ENCODE measurements at regions not wholly inside any gene's neighbourhood (a gene's known extent, or its start where the extent isn't known, plus 50 kb on each side); places are given as distances from the start of the nearest gene placed in this dataset.
"Not testable (repeated sequence)": the region's sequence is repeated elsewhere in the genome, so short reads cannot be mapped to it uniquely, and the experiment has no call there.

DNA sequence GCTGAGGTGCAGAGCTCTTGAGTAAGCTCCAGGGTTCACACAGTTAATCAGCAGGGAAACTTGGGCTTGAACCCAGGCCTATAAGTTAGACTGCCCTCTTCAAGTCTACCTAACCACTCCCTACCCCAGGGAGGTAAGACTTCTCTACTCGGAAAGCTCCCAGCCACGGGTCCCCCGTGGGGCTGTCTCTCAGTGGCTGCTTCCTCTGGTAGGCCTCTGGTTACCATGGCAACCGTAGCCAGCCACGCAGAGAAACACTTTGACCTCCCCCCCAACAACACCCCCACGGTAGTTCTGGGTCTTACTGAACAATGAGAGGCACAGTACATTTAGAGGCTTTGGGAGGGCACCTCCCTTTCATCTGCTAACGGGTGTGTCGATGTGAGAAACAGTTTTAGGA lies 245.2 kb downstream of the AACS start:
- DNase-seq (ENCODE audit: low read depth in 2 of 2) = no peak

DNA sequence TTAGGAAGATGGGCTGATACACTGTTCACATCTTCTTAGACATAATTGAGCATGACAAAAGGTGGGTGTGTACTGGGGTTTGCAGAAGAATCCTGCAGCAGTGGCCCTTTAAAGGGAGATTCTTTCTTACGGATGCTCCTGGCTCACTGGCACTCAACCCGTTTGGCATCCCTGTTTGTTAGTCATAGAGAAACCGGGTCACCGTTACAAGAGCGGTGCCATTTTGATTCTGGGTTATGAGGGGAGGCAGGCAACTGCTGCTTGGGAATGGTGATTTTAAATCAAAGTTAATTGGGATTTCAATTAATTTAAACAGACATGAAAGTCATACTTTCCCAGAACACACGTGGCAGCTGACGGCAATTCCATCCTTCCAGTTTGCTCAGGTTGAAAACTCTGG lies 245.8 kb downstream of the AACS start:
- DNase-seq (ENCODE audit: low read depth in 2 of 2) = no peak

DNA sequence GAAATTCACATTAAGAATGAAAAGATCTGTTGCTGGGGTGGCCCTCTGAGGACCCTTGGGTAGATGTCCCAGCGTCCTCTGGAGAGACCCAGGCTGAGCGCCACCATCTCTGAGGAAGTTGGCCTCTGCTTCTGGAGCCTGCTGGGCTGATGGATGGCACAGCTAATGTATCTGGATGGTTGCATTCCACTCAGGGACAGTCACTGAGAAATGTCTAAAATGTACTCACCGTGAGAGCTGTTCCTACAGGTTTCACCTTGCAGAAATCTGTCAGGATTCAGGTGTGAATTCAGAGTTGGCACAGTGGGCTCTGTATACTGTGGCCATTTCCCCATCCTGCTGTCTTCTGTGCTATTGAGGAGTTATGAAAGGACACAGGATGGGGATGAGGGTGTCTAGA lies 247.2 kb downstream of the AACS start:
- no peak for DNase-seq (ENCODE audit: low read depth in 2 of 2)

DNA sequence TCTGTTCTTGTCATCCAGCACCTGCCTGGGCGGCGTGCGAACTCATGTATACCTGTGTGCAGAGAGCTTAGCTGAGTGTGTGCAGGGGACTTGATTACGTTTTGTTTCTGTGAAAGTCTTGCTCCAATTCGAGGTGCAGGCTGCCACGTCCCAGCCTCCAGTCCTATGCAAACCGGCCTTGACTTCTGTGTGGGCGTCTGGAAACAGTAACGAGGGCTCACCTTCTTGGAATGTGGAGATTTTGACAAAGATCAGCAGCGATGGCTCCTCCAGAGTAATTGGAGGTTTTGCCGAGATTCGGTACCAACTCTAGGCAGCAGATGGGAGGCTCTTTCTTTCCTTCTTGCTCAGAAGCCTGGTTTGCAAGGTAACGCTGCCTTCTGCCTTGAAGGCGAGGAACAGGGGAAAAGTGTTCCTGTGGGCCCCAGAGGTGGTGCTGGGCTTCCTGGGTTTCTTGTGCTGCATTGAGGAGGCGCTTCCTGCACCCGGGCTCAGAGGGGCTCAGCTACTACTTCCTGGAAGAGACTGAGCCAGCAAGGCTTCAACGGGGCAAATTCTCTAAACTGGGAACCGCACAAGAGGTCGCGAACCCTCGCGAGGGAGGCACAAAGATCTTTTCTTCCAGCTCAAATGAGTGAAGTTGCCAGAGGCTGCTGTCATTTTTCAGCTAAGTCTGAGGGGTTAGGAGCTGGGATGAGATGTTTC lies 249.0 kb downstream of the AACS start:
- no peak for DNase-seq (ENCODE audit: low read depth in 2 of 2)

DNA sequence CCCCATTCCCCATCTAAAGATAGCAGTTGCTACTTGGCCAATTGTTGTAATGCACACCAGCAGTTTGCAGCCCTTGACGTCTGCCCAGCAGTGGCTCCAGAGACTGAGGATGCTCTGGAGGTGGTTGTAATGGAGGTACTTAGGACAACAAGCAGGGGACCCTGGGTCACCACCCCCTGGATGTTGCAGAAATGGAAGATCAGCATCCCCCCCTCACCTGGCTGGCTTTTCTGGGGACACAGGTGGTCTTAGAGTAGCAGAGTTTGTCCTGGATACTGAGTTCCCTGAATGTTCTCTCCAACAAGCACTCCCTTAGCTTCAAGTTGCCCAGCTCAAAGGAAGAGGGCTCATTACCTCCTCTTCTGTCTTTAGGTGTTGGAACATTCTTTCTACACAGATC lies 250.5 kb downstream of the AACS start:
- DNase-seq (ENCODE audit: low read depth in 2 of 2) = no peak

DNA sequence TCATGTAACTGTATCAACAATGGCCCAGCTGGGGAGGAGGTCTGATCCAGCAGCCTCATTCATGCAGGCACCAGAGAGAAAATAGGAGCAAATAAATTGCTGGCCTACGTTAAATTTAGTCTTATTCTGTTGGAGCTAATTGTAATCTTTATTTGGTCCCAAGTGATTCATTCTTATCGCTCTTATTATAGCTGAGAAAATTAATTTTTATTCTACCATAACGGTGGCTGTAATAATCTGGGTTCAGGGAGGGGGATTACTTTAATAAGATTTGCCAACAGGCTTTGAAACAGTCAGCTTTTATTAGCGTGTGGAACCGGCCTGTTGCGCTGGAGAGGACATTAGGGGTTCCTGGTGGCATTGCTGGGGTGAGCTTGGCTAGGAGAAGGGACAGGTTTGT lies 254.9 kb downstream of the AACS start:
- DNase-seq (ENCODE audit: low read depth in 2 of 2) = no peak

DNA sequence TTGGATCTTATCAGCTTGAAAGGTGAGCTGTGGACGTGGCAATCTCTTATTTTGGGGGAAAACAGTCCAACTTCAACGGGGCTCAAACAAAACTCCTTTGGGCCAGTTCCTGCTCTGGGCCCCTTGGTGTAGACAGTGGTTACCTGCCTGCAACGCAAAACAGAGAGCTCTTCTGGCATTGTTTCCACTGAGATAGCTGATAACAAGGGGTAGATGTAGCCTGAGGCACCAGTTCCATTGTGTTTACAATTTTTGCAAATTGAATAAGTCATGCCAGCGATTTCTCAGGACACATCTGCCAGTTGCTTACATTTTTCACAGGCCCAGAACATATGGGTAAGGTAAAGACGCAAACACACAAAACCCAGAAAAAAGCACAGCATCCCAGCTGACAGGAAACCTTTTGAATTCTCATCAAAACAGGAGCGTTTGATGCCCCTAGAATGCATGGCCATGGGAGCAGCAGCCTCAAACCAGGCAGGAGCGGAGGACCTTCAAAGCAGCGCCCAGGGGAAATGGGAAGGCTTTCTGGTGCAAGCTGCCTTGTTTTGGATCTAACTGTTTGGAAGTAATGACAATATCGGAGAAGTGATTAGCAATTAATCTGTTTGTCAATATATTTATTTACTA lies 259.7 kb downstream of the AACS start:
- DNase-seq (ENCODE audit: low read depth in 2 of 2) = no peak

DNA sequence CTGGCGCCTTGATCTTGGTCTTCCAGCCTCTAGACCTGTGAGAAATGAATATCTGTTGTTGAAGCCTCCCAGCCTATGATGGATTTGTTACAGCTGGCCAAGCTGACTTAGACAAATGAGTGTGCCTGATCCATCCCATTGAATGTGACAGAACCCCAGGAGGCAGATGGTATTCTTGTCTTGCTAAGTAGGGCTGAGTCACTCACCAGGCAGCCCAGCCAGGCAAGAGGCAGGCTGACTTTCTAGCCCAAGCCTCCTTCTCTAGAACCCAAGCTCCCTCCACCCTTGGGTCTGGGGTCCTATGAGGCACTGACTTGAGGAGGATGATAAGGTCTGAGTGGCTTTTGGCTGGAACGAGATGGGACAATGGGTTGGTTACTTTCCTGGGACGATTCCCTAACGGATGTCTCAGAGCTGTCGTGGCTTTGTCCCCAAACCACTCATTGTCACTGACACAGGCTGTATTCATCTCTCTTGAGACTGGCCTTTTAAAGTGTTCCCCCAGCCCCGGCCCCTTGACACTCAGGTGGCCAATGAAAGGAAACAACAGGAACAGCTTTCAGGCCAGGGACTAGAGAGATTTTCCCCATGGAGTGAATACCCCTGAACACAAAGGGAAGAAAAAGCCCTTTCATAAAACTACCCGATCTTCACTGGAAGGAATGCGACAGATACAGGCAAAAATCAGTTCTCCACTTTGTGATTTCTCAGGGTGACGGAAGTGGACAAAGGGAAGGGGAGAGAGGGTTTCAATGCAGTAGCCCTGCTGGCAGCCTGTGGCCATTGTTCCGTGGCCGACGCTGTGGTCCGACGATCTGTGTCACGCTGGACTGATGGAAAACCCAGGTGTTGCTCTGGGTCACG lies 264.2 kb downstream of the AACS start:
- DNase-seq (ENCODE audit: low read depth in 2 of 2) = no peak

DNA sequence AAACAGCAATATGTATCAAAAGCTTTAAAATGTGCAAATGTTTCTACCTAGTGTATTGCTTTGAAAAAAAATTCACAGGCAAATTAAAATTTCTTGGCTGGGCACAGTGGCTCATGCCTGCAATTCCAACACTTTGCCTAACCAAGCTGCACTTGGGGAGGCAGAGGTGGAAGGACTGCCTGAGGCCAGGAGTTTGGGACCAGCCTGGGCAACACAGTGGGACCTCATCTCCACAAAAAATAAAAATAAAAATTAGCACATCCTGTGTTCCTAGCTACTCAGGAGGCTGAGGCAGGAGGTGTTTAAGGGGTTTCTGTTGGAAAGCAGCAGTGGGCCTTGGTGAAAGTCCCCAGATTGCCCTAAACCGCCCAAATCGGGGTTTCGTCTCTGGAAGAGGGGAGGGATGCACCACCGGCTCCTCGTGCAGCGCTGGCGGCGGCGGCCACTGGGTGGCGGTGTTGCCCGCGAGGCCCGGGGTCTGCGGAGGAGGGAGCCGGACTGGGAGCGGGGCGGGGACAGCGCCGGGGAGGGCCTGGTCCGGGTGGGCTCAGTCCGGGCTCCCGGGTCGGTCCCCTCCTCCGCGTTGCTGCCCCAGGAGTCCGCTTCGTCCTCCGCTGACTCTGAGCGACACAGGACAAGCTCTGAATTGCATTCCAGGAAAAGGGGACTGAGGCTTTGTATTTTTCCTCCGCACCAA lies 265.6 kb downstream of the AACS start:
- peak in 1 of 2 experiments; percentile 6 for DNase-seq (ENCODE audit: low read depth in 2 of 2)

DNA sequence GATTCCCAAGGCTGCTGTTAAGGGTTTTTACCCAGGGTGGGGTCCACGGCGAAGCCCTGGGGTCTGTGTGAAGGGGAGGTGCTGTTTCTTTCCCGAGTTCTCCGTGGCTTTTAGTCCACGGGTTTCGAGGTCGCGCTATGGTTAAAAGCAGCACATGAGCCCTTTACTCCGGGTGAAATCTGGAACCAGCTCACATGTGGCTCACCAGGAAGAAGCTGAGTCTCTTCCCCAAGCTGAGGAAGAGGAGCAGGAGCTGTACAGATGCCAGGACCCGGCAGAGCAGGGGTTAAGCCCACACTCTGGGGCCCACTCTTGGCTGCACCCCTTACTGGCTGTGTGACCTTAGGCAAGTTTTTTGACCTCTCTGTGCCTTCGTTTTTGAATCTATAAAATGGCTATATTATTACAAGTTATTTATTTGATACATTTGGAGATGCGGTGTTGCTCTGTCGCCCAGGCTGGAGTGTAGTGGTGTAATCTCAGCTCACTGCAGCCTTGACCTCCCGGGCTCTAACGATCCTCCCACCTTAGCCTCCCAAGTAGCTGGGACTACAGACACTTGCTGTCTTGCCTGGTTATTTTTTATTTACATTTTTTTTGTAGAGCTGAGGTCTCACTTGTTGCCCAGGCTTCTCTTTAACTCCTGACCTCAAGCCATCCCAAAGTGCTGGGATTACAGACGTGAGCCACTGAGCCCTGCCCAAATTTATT lies 266.3 kb downstream of the AACS start:
- DNase-seq (ENCODE audit: low read depth in 2 of 2) = no peak

DNA sequence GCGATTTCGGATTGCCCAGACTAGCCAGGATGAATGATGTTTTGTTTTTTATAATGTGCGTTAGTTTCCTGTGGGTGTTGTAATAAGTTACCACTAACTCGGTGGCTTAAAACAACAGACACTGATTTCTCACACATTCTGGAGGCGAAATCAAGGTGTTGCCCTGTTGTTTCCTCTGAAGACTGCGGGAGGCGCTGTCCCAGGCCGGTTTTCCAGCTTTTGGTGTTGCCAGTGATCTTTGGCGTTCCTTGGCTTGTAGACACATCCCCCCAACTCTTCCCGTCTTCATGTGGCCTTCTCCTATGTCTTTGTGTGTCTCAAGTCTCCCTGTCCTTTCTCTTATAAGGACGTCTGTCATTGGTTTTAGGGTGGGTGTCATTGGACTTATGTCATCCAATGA lies 267.7 kb downstream of the AACS start:
- DNase-seq (ENCODE audit: low read depth in 2 of 2) = no peak

DNA sequence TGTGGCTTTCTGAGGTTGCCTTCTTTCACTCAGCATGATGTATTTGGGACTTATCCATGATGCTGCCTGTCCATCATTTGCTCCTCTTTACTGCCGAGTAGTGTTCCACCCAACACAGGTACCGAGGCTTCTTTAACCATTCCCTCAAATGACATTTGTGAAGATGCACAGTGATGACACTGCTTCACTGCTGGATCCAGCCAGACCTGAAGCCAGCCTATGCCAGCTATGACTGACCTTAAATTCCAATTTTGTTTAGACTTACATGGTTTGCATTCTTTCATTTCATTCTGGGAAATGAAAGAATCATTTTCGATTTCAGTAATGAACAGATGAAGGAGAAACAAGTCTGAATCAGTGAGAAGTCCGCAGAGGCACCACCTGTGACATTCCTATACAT lies 271.0 kb downstream of the AACS start:
- no peak for DNase-seq (ENCODE audit: low read depth in 2 of 2)

DNA sequence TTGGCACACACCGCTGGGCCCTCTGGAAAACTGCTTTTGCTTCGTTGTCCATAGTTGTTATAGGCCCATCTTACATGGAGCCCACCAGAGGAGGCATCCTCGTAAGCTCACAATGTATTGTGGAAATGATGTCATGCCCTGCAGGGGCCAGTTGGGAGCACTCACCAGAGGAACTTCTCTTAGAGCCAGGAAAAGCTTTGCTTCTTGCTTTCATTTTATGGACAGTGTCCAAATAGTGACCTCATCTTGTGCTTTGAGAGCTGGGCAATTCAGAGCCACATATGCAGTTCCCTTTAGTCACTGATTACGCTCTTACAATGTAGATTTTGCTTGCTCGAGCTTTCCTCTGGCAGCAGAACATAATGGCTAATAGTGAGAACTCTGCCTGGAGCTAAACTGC lies 275.6 kb downstream of the AACS start:
- DNase-seq (ENCODE audit: low read depth in 2 of 2) = peak; percentile 23 to 26

DNA sequence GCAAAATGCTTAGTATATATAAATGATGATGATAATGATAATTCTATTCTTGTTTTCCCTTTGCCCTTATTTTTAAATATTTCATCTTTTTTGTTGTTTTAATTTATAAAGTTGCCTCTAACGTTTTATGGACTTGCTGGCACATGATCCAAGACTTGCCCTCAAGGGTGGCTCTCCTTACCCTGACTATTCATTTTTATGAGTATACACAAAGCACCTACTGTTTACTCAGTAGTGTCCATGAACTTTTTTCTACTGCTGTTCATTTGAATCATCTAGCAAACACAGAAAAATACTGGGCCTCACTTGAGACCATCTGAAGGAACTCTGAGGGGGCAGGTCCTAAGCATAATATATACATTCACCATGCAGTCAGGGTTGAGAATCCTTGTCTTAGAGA lies 276.2 kb downstream of the AACS start:
- no peak for DNase-seq (ENCODE audit: low read depth in 2 of 2)

DNA sequence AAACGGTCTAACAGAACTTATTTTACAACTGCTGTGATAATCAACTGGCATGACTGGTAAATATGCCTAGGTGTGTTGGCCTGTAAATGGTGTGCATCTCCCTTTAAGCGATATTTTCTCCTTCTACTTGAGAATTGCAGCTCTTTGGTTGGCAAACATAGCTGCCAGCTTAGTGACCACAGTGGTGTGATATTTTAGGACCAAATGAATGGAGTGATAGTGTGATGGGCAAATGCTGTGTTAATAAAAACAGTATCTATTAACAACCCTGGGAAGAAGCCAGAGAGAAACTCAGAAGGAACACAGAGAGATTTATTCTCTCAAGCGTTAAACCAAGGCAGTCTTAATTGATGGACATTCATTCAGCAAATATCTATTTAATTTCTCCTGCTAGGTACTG lies 278.4 kb downstream of the AACS start:
- no peak for DNase-seq (ENCODE audit: low read depth in 2 of 2)

DNA sequence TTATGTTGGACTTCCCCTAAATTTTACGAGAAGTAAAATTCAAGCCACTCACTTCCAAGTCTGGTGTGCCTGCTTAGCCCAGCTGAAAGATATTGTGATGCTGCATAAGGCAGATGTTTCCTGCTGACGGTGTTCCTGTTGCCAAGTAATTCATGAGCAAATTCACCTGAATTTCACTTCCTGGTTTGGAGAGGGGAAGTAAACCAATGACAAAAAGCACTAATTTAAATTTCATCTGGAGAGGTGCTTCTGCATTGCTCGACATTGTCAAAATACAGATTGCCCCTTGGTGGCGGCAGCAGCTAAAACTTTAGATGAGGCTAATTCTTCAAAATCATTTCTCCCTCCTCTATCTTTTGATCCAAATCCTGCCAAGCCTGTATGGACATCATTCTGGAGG lies 281.1 kb downstream of the AACS start:
- DNase-seq (ENCODE audit: low read depth in 2 of 2) = no peak

DNA sequence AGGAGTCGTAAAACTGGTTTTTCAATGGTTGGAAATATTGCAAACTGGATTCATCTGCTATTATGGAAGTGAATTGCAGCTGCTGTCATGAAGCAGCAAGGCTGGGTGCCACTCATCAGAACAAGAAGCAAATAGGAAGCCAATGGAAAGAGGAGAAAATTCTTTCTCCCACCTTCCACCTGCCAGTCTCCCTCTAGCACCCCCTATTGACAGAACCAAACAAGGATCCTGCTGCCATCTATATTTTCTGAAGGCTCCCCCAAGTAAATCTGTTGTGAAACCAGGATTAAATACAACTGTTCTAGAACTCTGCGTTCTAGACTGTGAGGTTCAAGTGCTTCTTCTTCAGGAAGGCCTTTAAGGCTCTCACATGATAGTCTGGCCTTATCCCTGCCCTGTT lies 286.6 kb downstream of the AACS start:
- DNase-seq (ENCODE audit: low read depth in 2 of 2) = no peak

DNA sequence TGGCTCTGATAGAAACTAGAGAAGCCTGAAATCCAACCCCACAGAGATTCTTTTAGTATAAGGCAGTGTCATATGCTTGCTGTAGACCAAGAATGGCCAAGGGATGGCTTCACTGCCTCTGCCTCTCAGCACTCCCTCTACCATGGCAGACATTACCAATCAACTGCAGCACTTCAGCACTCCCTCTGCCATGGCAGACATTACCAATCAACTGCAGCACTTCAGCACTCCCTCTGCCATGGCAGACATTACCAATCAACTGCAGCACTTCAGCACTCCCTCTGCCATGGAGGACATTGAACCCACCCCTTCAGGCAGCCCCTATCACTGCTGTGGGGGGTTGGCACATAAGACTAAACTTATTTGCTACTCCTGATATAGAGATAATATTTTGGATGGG lies 287.8 kb downstream of the AACS start:
- not testable (repeated sequence) for DNase-seq (ENCODE audit: low read depth in 2 of 2)

DNA sequence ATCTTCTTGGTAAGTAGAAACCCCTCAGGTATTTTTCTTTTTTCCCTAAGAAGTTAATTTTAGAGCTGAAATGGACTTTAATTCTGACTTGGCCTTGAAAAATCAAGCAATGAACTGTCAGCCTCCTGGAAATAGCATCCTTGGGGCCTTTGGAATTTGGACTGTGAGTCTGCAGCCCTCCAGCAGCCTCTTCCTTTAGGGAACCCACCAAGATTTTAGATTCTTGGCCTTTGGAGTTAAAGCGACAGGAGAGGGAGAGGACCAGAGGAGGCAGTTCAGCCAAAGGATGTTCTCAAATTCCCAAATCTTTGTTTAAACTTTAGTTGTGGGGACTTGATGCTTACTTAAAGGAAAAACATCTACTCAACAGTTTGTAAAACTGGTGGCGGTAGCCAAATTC lies 288.6 kb downstream of the AACS start:
- DNase-seq (ENCODE audit: low read depth in 2 of 2) = no peak

DNA sequence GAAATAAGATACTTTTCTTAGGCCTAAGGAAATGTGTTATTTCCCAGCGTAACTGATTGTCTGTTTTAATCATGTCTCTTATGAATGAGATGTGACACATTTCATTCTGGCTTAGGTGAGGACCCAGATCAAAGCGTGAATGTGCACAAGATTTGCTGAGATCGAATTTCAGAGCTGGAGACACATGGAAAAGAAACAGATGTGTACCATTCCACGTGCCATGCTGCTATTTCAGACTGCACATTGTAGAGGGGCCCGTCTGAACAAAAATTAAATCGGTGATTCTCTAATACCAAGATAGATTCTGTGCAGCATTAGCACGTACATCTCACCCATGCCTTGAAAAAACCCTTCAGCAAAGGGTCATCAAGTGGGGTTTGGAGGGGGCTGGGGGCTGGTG lies 290.4 kb downstream of the AACS start:
- DNase-seq (ENCODE audit: low read depth in 2 of 2) = no peak

DNA sequence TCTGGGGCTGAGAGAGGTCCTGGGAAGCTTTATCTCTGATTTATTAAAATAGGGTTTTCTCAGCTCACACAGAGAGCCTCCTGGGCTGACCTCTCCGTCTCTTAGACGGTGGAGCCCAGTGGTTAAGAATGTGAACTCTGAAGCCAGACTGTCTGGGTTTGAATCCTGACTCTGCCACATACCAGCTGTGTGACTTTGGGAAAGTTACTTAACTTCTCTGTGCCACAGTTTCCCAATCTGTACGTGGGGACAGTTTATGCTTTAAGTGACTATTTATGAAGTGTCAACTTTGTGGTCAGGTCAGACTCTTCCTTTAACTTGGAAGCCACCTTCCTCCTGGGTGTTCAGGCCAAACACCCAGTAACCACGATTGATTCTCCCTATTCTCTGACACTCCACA lies 290.9 kb downstream of the AACS start:
- no peak for DNase-seq (ENCODE audit: low read depth in 2 of 2)

DNA sequence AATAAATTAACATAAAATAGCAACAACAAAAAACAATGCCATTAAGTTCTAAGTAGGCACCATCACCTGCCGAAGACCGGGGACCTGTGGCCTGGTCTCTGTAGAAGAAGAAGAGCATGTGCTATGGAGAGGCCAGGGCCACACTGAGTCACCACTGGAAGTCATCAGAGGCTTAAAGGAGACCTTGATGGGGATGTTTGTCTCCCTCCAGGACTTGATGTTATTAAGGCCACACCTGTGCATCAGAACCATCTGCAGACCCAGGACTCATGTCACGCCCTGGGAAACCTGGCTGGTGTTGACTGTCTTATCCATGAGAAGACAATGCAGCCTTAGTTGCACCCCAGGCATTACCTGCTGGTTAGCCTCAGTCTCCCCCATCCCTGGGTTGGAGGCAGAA lies 292.3 kb downstream of the AACS start:
- DNase-seq (ENCODE audit: low read depth in 2 of 2) = no peak
